SHP77 (cell line): ENCODE measurements at regions not wholly inside any gene's neighbourhood (a gene's known extent, or its start where the extent isn't known, plus 50 kb on each side); places are given as distances from the start of the nearest gene placed in this dataset.
A peak's percentile ranks its signal among the peaks of the same experiment; 100 is the strongest.
"Not testable (repeated sequence)": the region's sequence is repeated elsewhere in the genome, so short reads cannot be mapped to it uniquely, and the experiment has no call there.

ENCODE experiments used
- DNase-seq, 2 experiments: peaks; one replicate each; lab custom pipeline; 2025; lab: John Stamatoyannopoulos, UW

- DNase-seq = peak in 1 of 2 experiments; percentile 7
Measured at GRCh38 chr18:77373730-77374445, 124.2 kb downstream of the GALR1 start.

- DNase-seq = no peak
Measured at GRCh38 chr18:77374446-77374805, 124.8 kb downstream of the GALR1 start.

GRCh38 chr18:77376043-77376732 lies 126.5 kb downstream of the GALR1 start:
- peak; percentile 76 to 87 for DNase-seq

GRCh38 chr18:77376733-77377094 lies 127.1 kb downstream of the GALR1 start:
- DNase-seq = no peak

GRCh38 chr18:77377813-77378212 lies 128.2 kb downstream of the GALR1 start:
- no peak for DNase-seq

GRCh38 chr18:77379976-77380509 lies 130.4 kb downstream of the GALR1 start:
- no peak for DNase-seq

GRCh38 chr18:77380695-77381094 lies 131.0 kb downstream of the GALR1 start:
- no peak for DNase-seq

- DNase-seq = no peak
Measured at GRCh38 chr18:77392321-77392720, 142.7 kb downstream of the GALR1 start.

GRCh38 chr18:77393519-77393918 lies 143.9 kb downstream of the GALR1 start:
- DNase-seq = no peak

- no peak for DNase-seq
Measured at GRCh38 chr18:77395953-77396352, 146.3 kb downstream of the GALR1 start.

- no peak for DNase-seq
Measured at GRCh38 chr18:77397056-77397455, 147.4 kb downstream of the GALR1 start.

GRCh38 chr18:77397617-77398016 lies 148.0 kb downstream of the GALR1 start:
- no peak for DNase-seq

GRCh38 chr18:77400561-77400960 lies 150.9 kb downstream of the GALR1 start:
- no peak for DNase-seq

- no peak for DNase-seq
Measured at GRCh38 chr18:77401173-77401572, 151.5 kb downstream of the GALR1 start.

- no peak for DNase-seq
Measured at GRCh38 chr18:77403969-77404535, 154.4 kb downstream of the GALR1 start.

- no peak for DNase-seq
Measured at GRCh38 chr18:77405096-77405495, 155.4 kb downstream of the GALR1 start.

- DNase-seq = peak in 1 of 2 experiments; percentile 6
Measured at GRCh38 chr18:77407733-77408132, 158.1 kb downstream of the GALR1 start.

- DNase-seq = not testable (repeated sequence)
Measured at GRCh38 chr18:77421546-77421945, 171.9 kb downstream of the GALR1 start.

GRCh38 chr18:77422974-77423867 lies 173.6 kb downstream of the GALR1 start:
- peak; percentile 37 to 57 for DNase-seq

- no peak for DNase-seq
Measured at GRCh38 chr18:77433076-77433475, 183.4 kb downstream of the GALR1 start.

GRCh38 chr18:77439888-77440287 lies 190.2 kb downstream of the GALR1 start:
- no peak for DNase-seq

- DNase-seq = no peak
Measured at GRCh38 chr18:77442393-77442792, 192.7 kb downstream of the GALR1 start.
